HCT116 (cell line): ENCODE measurements at regions not wholly inside any gene's neighbourhood (a gene's known extent, or its start where the extent isn't known, plus 50 kb on each side); places are given as distances from the start of the nearest gene placed in this dataset.

Experiments used
- ATF3 ChIP-seq: IDR thresholded peaks from 2 replicates; pipeline ENCODE4 v1.6.1; 2012
- CTCF ChIP-seq, 3 experiments: fragments of 200-600 bp in 1 of 3; sonication (generic) in 1 of 3; IDR thresholded peaks in 2 of 3; conservative IDR thresholded peaks in 1 of 3; 2 replicates each; pipeline ENCODE4 v1.5.1; 2012 to 2017; ENCODE audit warnings: low read depth in 2 of 3, low read length in 2 of 3, antibody characterized with exemption in 1 of 3, borderline replicate concordance in 1 of 3, control low read depth in 1 of 3, mild to moderate bottlenecking in 1 of 3, mixed read lengths in 1 of 3, mixed run types in 1 of 3, moderate library complexity in 1 of 3; ENCODE audit not compliant: insufficient read depth in 1 of 3
- EZH2 ChIP-seq: fragments of 200-600 bp; sonication (generic); IDR thresholded peaks from 2 replicates; pipeline ENCODE4 v1.6.1; 2017; ENCODE audit warnings: antibody characterized with exemption, mixed run types
- EZH2phosphoT487 ChIP-seq: fragments of 200-600 bp; IDR thresholded peaks from 2 replicates; pipeline ENCODE4 v1.6.1; 2018; ENCODE audit warnings: antibody characterized with exemption, borderline replicate concordance
- POLR2A ChIP-seq: IDR thresholded peaks from 2 replicates; pipeline ENCODE4 v1.7.0; 2011; ENCODE audit warnings: borderline replicate concordance; ENCODE audit not compliant: insufficient read depth, insufficient read length; ENCODE audit errors: extremely low read depth
- POLR2AphosphoS5 ChIP-seq: IDR thresholded peaks from 2 replicates; pipeline ENCODE4 v1.6.1; 2011; ENCODE audit warnings: mild to moderate bottlenecking, low read depth, low read length, moderate library complexity
- REST ChIP-seq: IDR thresholded peaks from 2 replicates; pipeline ENCODE4 v1.6.1; 2012; ENCODE audit warnings: low read depth
- SIN3A ChIP-seq: IDR thresholded peaks from 2 replicates; pipeline ENCODE4 v1.6.1; 2012; ENCODE audit warnings: low read depth
- TCF7L2 ChIP-seq: IDR thresholded peaks from 2 replicates; pipeline ENCODE4 v1.7.0; 2011; ENCODE audit warnings: borderline replicate concordance, inconsistent platforms; ENCODE audit not compliant: insufficient read depth, insufficient read length; ENCODE audit errors: extremely low read depth
- YY1 ChIP-seq: IDR thresholded peaks from 2 replicates; pipeline ENCODE4 v1.6.1; 2011; ENCODE audit warnings: low read length, low read depth, moderate library complexity, mild to moderate bottlenecking; ENCODE audit not compliant: insufficient replicate concordance; ENCODE audit errors: extremely low read depth
- ZFX ChIP-seq: fragments of 450-650 bp; IDR thresholded peaks from 2 replicates; pipeline ENCODE4 v1.6.1; 2017

GRCh38 chr2:60299179-60299578 is 254.3 kb downstream of the BCL11A start:
- TF ChIP-seq CTCF (IDR thresholded peaks at IDR 0.05 in 2 of 3, conservative IDR thresholded peaks at IDR 0.05 in 1 of 3; ENCODE audit: borderline replicate concordance in 1 of 3, insufficient read depth in 1 of 3, low read depth in 2 of 3, low read length in 2 of 3) (no peak), POLR2AphosphoS5 (no peak), POLR2A (no peak), EZH2 (no peak), EZH2phosphoT487 (no peak), ZFX (no peak), TCF7L2 (no peak), YY1 (no peak), REST (no peak), SIN3A (no peak), ATF3 (no peak)
